Posterior vena cava (tissue), 2 donors: ENCODE measurements at regions not wholly inside any gene's neighbourhood (a gene's known extent, or its start where the extent isn't known, plus 50 kb on each side); places are given as distances from the start of the nearest gene placed in this dataset.
A peak's percentile ranks its signal among the peaks of the same experiment; 100 is the strongest.

Source experiments
- DNase-seq: peaks from one replicate; pipeline ENCODE4 v3.0.0-alpha.2; 2020; ENCODE audit warnings: low spot score
- intact Hi-C, 2 donors: fragments of 100-400 bp; cut with DNase I; formaldehyde crosslinking; loops; one replicate each; pipeline versions ENCODE4 v1.14.1 to v1.14.2; 2022 to 2023
- donor health status: DM: yes; HTN: yes; CAD: no.
- donor health status: DM: yes; HTN: yes; CAD: no.

DNA sequence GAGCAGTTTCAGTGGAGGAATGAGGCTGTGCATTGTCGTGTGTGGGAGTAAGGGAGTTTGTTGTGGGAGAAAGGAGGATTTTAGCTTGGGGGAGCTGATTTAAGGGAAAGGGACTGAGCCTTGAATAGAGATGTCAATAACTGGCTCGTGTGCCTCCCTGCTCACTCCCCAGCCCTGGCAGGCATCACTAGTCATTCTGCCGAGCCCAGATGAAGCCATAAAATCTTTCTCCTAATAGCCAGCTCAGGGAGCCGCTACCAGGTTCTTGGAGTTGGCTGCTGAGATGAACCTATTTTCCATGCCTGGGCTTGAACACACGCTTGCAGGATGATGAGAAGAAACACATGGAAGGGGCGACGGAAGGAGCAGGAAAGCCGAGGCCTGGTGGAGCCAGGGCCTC lies 65.0 kb upstream of the POU3F1 start:
- DNase-seq = peak; percentile 41
- intact Hi-C loops = no loop called here

DNA sequence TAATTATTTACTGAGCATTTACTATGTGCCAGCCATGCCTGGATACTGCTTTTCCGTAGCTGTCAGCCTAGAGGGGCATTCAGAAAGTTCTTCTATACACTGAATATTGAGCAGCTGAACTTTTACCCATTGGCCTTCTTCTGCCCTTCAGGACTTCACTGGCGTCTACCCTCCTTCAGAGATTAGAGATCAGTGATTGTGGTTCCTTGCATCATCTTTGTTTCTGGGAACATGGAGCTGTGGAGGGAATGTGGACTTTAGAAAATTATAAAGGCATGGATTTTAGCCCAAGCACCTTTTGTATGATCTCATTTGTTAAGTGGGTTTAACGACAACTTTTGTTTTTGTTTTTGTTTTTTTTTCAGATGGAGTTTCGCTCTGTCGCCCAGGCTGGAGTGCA lies 58.7 kb upstream of the POU3F1 start:
- intact Hi-C loops = no loop called here
- DNase-seq = no peak

DNA sequence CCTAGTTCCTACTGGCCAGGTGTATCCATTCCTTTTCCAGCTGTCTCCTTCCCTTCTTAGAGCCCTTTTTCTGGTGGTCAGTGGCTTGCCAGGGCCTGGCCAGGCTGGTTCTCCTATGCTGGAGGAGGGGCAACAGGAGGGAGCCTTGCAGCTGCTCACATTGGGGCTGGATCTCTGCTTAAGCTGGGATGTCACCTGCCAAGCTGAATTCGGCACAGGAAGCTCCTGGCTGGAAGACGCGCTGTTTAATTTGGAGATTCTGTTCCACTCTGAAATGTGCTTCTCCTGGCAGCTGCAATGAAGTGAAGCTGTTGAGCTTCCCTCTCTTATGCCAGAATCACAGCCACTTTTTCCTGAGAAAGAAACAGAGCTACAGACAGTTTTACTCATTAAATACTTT lies 56.0 kb upstream of the POU3F1 start:
- DNase-seq = peak; percentile 13
- intact Hi-C loops = no loop called here

DNA sequence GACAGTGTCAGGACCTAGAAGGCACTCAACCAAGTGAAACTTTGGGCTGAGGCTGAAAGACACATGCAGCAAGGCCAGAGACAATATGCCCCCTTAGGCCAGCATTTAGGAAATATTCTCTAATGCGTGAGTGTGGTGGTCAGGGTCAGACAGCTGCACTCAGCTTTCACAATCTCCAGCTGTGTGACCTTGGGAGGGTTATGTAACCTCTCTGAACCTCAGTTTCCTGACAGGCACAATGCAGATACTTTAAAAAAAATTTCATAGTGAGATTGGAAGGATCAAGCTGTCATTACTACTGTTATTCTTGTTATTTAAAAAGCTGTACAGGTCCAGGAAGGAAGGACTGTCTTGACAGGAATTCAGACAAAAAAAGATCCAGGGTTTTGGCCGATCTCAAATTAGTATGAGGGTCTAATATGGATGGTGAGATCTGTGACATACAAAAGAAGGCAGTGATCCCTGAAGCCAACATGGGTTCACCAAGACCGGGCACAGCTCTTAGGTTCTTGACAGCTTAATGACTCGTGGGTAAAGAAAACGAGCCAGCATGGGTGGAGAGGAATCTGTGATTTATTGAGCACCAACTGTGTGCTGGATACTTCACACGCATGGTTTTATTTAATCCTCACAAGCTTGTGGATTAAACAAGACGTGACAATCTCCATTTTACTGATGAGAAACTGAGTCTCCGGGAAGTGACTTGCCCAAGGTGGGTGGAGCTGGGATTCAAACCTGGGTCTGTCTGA lies 54.6 kb upstream of the POU3F1 start:
- intact Hi-C loops = no loop called here
- DNase-seq = peak; percentile 43

DNA sequence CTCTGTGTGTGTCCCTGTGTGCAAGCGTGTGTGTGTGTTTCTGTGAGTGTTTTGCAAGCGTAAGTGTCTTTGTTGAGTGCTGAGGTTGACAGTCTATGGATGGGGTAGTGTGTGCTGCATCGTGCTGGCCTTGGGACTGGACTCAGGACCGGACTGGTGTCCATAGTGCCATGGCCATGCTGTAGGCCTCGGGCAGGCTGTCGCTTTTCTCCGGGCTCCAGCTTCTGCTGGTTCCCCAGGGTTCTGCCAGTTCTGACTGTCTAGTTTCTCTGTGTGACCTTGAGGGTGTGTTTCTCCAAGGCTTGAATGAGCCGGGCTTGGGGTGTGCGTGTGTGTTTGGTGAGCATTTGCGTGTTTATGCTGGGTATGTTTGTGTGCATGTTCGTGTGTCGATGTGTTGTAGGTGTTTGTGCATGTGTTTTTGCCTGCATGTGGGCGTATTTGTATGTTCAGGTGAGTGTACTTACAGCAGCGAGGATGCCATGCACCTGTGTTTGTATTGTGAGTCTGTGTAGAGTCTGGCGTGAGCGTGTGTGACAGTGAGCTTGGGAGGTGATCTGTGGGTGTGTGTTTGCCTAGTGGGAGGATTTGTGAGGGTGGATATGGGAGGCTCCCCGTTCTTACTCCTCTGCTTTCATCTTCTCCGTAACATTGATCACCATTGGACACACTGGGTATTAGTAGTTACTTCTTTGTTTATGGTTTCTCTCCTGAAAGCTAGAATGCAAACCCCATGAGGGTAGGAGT lies 51.7 kb upstream of the POU3F1 start:
- intact Hi-C loops = no loop called here
- DNase-seq = peak; percentile 54

DNA sequence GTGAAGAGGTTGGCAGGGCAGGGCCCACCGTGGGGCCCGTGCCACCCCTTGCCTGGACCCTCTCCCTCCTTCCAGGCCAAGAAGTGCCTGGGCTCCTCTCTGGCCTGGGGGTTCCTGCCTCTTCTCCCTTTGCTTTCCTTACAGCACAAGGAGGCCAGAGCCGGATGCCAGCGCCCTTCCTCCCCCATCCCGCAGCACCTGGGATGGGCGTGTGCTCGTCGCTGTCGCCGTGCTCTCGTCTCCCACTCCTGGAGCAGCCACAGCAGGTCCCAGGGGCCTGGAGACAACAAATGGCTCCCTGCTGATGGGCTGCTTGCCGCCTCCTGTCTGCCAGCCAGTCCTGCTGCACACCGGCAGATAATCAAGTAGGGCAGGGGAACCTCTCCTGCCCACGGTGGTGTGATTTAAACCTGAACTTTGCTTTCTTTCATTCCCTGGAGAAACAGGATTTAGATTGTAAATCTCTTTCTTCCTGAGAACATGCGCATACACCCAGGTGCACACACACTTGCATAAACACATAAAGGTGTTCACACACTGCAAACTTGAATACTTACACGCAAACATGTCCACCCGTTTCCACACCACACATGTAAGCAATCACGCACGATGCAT lies 50.8 kb upstream of the POU3F1 start:
- peak; percentile 71 for DNase-seq
- intact Hi-C loops = no loop called here
